Transverse colon (tissue), 4 donors: ENCODE measurements at regions not wholly inside any gene's neighbourhood (a gene's known extent, or its start where the extent isn't known, plus 50 kb on each side); places are given as distances from the start of the nearest gene placed in this dataset.

ENCODE experiments used
- EP300 ChIP-seq: sonication (generic); formaldehyde crosslinking; IDR thresholded peaks from one replicate; pipeline ENCODE4 v1.6.1; 2017; ENCODE audit warnings: antibody characterized with exemption, low read depth
- POLR2AphosphoS5 ChIP-seq, 3 donors: sonication (generic); formaldehyde crosslinking; IDR thresholded peaks; one replicate each; pipeline ENCODE4 v1.6.1; 2016; ENCODE audit warnings: antibody characterized with exemption in 3 of 3
- TF ChIP-seq, protein P1 (sequence below), 5 experiments: fragments of 200-600 bp in 3 of 5; fragments of 450-650 bp in 2 of 5; sonication (generic) in 3 of 5; IDR thresholded peaks; 1 replicate in 2 of 5; 2 replicates in 3 of 5; pipeline ENCODE4 v1.5.1; 2016 to 2017; ENCODE audit warnings: antibody characterized with exemption in 5 of 5, inconsistent platforms in 3 of 5, mild to moderate bottlenecking in 2 of 5, moderate library complexity in 1 of 5

DNA sequence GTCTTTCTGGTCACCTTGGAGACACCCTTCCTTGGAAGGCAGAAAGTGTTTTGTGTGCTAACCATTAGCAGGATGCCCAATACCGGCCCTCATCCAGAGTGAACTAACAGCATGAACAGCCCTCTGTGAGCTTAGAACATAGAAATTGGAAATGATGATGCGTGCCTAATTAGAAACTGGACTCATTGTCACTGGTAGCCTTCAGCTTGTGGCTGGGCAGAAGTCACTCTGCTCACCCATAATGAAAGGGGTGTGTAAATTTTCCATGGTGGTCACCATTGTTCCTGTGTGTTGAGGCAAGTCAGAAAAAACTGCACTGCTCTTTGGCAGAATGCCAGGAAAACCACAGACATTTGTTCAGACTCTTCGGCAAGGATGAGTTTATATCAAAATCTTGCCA, 74.7 kb upstream of the CNTN4 start:
- TF ChIP-seq POLR2AphosphoS5 (IDR thresholded peaks at IDR 0.05) (no peak), EP300 (no peak)
- TF ChIP-seq, protein P1, sequence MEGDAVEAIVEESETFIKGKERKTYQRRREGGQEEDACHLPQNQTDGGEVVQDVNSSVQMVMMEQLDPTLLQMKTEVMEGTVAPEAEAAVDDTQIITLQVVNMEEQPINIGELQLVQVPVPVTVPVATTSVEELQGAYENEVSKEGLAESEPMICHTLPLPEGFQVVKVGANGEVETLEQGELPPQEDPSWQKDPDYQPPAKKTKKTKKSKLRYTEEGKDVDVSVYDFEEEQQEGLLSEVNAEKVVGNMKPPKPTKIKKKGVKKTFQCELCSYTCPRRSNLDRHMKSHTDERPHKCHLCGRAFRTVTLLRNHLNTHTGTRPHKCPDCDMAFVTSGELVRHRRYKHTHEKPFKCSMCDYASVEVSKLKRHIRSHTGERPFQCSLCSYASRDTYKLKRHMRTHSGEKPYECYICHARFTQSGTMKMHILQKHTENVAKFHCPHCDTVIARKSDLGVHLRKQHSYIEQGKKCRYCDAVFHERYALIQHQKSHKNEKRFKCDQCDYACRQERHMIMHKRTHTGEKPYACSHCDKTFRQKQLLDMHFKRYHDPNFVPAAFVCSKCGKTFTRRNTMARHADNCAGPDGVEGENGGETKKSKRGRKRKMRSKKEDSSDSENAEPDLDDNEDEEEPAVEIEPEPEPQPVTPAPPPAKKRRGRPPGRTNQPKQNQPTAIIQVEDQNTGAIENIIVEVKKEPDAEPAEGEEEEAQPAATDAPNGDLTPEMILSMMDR (IDR thresholded peaks at IDR 0.05) = no peak
